ENCODE measurements at regions not wholly inside any gene's neighbourhood (a gene's known extent, or its start where the extent isn't known, plus 50 kb on each side); places are given as distances from the start of the nearest gene placed in this dataset.

GRCh38 chr16:6096931-6097670 lies 999.5 kb upstream of the EEF2KMT start:
- ATAC-seq, result no peak
- TF ChIP-seq ZNF70 (CRISPR knock-in tag; IDR thresholded peaks at IDR 0.05) (no peak), CSDC2 (CRISPR knock-in tag; IDR thresholded peaks at IDR 0.05) (no peak), GLIS3 (CRISPR knock-in tag; IDR thresholded peaks at IDR 0.05) (no peak), ESRRG (CRISPR knock-in tag; IDR thresholded peaks at IDR 0.05) (no peak), ZFP3 (CRISPR knock-in tag; IDR thresholded peaks at IDR 0.05) (no peak), SNAI2 (CRISPR knock-in tag; IDR thresholded peaks at IDR 0.05) (no peak), TSHZ2 (CRISPR knock-in tag; IDR thresholded peaks at IDR 0.05) (no peak), RARB (CRISPR knock-in tag; IDR thresholded peaks at IDR 0.05) (no peak), ZNF8 (CRISPR knock-in tag; IDR thresholded peaks at IDR 0.05) (no peak), ARNTL (CRISPR knock-in tag; IDR thresholded peaks at IDR 0.05; ENCODE audit: borderline replicate concordance, low read depth) (no peak), CSRNP3 (CRISPR knock-in tag; IDR thresholded peaks at IDR 0.05) (no peak), PATZ1 (CRISPR knock-in tag; IDR thresholded peaks at IDR 0.05; ENCODE audit: borderline replicate concordance) (no peak), TCF4 (CRISPR knock-in tag; IDR thresholded peaks at IDR 0.05; ENCODE audit: borderline replicate concordance) (no peak), ISL1 (CRISPR knock-in tag; IDR thresholded peaks at IDR 0.05) (no peak)
- TF ChIP-seq, protein P1, sequence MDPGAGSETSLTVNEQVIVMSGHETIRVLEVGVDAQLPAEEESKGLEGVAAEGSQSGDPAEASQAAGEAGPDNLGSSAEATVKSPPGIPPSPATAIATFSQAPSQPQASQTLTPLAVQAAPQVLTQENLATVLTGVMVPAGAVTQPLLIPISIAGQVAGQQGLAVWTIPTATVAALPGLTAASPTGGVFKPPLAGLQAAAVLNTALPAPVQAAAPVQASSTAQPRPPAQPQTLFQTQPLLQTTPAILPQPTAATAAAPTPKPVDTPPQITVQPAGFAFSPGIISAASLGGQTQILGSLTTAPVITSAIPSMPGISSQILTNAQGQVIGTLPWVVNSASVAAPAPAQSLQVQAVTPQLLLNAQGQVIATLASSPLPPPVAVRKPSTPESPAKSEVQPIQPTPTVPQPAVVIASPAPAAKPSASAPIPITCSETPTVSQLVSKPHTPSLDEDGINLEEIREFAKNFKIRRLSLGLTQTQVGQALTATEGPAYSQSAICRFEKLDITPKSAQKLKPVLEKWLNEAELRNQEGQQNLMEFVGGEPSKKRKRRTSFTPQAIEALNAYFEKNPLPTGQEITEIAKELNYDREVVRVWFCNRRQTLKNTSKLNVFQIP (CRISPR knock-in tag; IDR thresholded peaks at IDR 0.05; ENCODE audit: borderline replicate concordance, low read depth), result no peak

DNA sequence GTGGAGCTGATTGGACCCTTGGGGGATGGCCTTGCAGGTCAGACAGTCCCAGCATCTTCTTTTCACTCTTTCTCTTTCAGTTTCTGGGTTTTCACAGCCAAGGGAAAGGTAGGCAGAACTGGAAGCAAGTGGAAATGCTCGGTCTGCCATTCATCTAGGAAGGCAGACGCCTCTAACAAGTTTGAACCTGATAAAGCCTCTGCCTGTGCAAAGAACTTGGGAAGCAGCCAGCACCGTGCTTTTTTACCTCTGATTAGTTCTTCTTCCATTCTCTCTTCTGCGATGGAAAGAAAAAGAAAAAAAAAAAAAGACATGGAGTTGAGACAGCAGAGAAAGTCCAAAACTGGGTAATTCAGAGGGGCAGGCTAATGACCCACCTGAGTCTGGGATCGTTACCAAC lies 997.8 kb upstream of the EEF2KMT start:
- TF ChIP-seq ZNF8 (CRISPR knock-in tag; IDR thresholded peaks at IDR 0.05), result no peak
- no peak for TF ChIP-seq TSHZ2 (CRISPR knock-in tag; IDR thresholded peaks at IDR 0.05)
- no peak for TF ChIP-seq TCF4 (CRISPR knock-in tag; IDR thresholded peaks at IDR 0.05; ENCODE audit: borderline replicate concordance)
- no peak for TF ChIP-seq PPARA (CRISPR knock-in tag; IDR thresholded peaks at IDR 0.05; ENCODE audit: borderline replicate concordance)
- TF ChIP-seq ZNF70 (CRISPR knock-in tag; IDR thresholded peaks at IDR 0.05), result no peak
- no peak for TF ChIP-seq CSDC2 (CRISPR knock-in tag; IDR thresholded peaks at IDR 0.05)
- no peak for TF ChIP-seq RARB (CRISPR knock-in tag; IDR thresholded peaks at IDR 0.05)
- TF ChIP-seq SNAI2 (CRISPR knock-in tag; IDR thresholded peaks at IDR 0.05), result no peak
- TF ChIP-seq GLIS3 (CRISPR knock-in tag; IDR thresholded peaks at IDR 0.05), result no peak
- no peak for TF ChIP-seq ZC3H10 (CRISPR knock-in tag; IDR thresholded peaks at IDR 0.05)
- TF ChIP-seq, protein P1 (CRISPR knock-in tag; IDR thresholded peaks at IDR 0.05; ENCODE audit: borderline replicate concordance, low read depth), result no peak
- no peak for TF ChIP-seq ZFP30 (CRISPR knock-in tag; IDR thresholded peaks at IDR 0.05)
- TF ChIP-seq ESRRG (CRISPR knock-in tag; IDR thresholded peaks at IDR 0.05), result no peak
- TF ChIP-seq, protein P2, sequence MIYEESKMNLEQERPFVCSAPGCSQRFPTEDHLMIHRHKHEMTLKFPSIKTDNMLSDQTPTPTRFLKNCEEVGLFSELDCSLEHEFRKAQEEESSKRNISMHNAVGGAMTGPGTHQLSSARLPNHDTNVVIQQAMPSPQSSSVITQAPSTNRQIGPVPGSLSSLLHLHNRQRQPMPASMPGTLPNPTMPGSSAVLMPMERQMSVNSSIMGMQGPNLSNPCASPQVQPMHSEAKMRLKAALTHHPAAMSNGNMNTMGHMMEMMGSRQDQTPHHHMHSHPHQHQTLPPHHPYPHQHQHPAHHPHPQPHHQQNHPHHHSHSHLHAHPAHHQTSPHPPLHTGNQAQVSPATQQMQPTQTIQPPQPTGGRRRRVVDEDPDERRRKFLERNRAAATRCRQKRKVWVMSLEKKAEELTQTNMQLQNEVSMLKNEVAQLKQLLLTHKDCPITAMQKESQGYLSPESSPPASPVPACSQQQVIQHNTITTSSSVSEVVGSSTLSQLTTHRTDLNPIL (CRISPR knock-in tag; IDR thresholded peaks at IDR 0.05; ENCODE audit: low read depth), result no peak
- TF ChIP-seq PATZ1 (CRISPR knock-in tag; IDR thresholded peaks at IDR 0.05; ENCODE audit: borderline replicate concordance), result no peak
- TF ChIP-seq TOX (CRISPR knock-in tag; IDR thresholded peaks at IDR 0.05; ENCODE audit: borderline replicate concordance), result no peak
- ATAC-seq, result no peak

All from SK-N-SH treated with all-trans-retinoic acid at 6 μM for 48 hours (cell line).